ENCODE measurements at regions not wholly inside any gene's neighbourhood (a gene's known extent, or its start where the extent isn't known, plus 50 kb on each side); places are given as distances from the start of the nearest gene placed in this dataset.

DNA sequence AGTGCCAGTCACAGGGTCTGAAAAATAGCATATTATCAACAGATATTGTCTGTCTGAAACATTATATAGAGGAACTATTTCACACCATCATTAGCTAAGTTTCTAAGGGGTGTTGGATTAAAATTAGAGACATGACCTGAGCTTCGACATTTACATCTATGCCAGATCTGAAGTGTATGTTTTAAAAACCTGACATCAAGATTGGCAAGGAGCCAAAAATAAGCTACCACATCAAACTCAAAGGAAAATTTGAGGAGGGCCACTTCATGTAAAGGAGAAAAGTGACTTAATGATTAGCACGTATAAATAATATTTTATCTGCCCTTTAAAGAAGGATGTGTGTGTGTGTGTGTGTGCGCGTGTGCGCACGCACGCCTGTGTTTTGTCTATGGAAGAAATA lies 752.0 kb upstream of the GRM7 start:
- CTCF ChIA-PET (ENCODE audit: low intra/inter-chr PET ratio, low total read pairs): no interaction called here

More for the DNA sequence above, 752.0 kb upstream of the GRM7 start:
- WGBS (ENCODE audit: low lambda C conversion rate): 60% methylated on average over 7 of the region's 7 CpGs
- no peaks in the 10 kb centered on the region for H3K79me2 ChIP-seq (ENCODE audit: insufficient read depth, low read length)
- no peak overlapping the region for H3K9ac ChIP-seq (ENCODE audit: insufficient read depth, low read depth, low read length)
- H2AFZ ChIP-seq (ENCODE audit: low read length): no peak overlapping the region
- DNase-seq (ENCODE audit: low spot score): no peak
- intact Hi-C loops (cut with micrococcal nuclease; ENCODE audit: unreplicated experiment): no loop called here
- no peaks in the 10 kb centered on the region for H3K27me3 ChIP-seq (ENCODE audit: control insufficient read depth in 1 of 2, insufficient read depth in 2 of 2, low read length in 2 of 2)
- H3K4me1 ChIP-seq (ENCODE audit: insufficient read depth, low read length): no peaks in the 10 kb centered on the region
- no peaks in the 10 kb centered on the region for H4K20me1 ChIP-seq (ENCODE audit: insufficient read depth, low read length)
- H3K4me3 ChIP-seq (replicated peaks in 1 of 3; ENCODE audit: insufficient read depth in 1 of 3, low read depth in 2 of 3, low read length in 3 of 3): no peak overlapping the region
- TF ChIP-seq TOE1 (CRISPR knock-in tag; IDR thresholded peaks at IDR 0.05) (no peak), SP4 (CRISPR knock-in tag; IDR thresholded peaks at IDR 0.05) (no peak), ZNF629 (CRISPR knock-in tag; conservative IDR thresholded peaks at IDR 0.05) (no peak), ATF7 (IDR thresholded peaks at IDR 0.05) (no peak), ATF7 (CRISPR knock-in tag; IDR thresholded peaks at IDR 0.05) (no peak), ZBTB21 (CRISPR knock-in tag; IDR thresholded peaks at IDR 0.05) (no peak), NFKBIZ (CRISPR knock-in tag; IDR thresholded peaks at IDR 0.05) (no peak), ZXDC (CRISPR knock-in tag; IDR thresholded peaks at IDR 0.05) (no peak), ELF3 (CRISPR knock-in tag; IDR thresholded peaks at IDR 0.05) (no peak), HDAC6 (IDR thresholded peaks at IDR 0.05; ENCODE audit: low read depth, low read length) (no peak), SIN3B (IDR thresholded peaks at IDR 0.05; ENCODE audit: low read length) (no peak)
- TF ChIP-seq, protein P1, sequence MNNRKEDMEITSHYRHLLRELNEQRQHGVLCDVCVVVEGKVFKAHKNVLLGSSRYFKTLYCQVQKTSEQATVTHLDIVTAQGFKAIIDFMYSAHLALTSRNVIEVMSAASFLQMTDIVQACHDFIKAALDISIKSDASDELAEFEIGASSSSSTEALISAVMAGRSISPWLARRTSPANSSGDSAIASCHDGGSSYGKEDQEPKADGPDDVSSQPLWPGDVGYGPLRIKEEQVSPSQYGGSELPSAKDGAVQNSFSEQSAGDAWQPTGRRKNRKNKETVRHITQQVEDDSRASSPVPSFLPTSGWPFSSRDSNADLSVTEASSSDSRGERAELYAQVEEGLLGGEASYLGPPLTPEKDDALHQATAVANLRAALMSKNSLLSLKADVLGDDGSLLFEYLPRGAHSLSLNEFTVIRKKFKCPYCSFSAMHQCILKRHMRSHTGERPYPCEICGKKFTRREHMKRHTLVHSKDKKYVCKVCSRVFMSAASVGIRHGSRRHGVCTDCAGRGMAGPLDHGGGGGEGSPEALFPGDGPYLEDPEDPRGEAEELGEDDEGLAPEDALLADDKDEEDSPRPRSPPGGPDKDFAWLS (CRISPR knock-in tag; IDR thresholded peaks at IDR 0.05; ENCODE audit: borderline replicate concordance): no peak
- TF ChIP-seq, protein P2, sequence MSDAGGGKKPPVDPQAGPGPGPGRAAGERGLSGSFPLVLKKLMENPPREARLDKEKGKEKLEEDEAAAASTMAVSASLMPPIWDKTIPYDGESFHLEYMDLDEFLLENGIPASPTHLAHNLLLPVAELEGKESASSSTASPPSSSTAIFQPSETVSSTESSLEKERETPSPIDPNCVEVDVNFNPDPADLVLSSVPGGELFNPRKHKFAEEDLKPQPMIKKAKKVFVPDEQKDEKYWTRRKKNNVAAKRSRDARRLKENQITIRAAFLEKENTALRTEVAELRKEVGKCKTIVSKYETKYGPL (CRISPR knock-in tag; IDR thresholded peaks at IDR 0.05): no peak
- no peak for ATAC-seq
- POLR2A ChIA-PET: no interaction called here
- H3K9me3 ChIP-seq (ENCODE audit: low read length): peaks cover 99% of the 10 kb centered on the region
- no peak for FAIRE-seq
- H3K4me2 ChIP-seq (ENCODE audit: low read depth, low read length): no peak overlapping the region
- in situ Hi-C loops (cut with HindIII; ENCODE audit: extremely low pct_ligation_motif_present, low pct_unique_long_range_greater_than_20kb): no loop called here
- BruUV-seq (replicated peaks): no TSS peak
- H3K36me3 ChIP-seq (replicated peaks in 1 of 2; ENCODE audit: control insufficient read depth in 1 of 2, insufficient read depth in 2 of 2, low read length in 2 of 2): no peaks in the 10 kb centered on the region
- H3K27ac ChIP-seq (ENCODE audit: extremely low read length, insufficient read depth, low read length): no peak overlapping the region
